ENCODE measurements at regions not wholly inside any gene's neighbourhood (a gene's known extent, or its start where the extent isn't known, plus 50 kb on each side); places are given as distances from the start of the nearest gene placed in this dataset.

GRCh38 chr7:26580711-26581110 lies 283.7 kb downstream of the SKAP2 start:
- H2AK5ac ChIP-seq (ENCODE audit: low read depth, low read length), result no peak overlapping the region
- ATAC-seq (ENCODE audit: low read depth) (no peak), DNase-seq (no peak)
- H4K8ac ChIP-seq (ENCODE audit: low read depth in 2 of 2, low read length in 2 of 2), result no peak overlapping the region
- no peak overlapping the region for H3K18ac ChIP-seq (ENCODE audit: low read depth, low read length)
- H4K91ac ChIP-seq (ENCODE audit: insufficient read depth, low read depth, low read length), result no peak overlapping the region
- H3K14ac ChIP-seq (replicated peaks; ENCODE audit: low read depth, low read length), result no peak overlapping the region
- H3K56ac ChIP-seq (ENCODE audit: extremely low read depth, insufficient read depth, low read length), result no peak overlapping the region
- H2AK9ac ChIP-seq (replicated peaks; ENCODE audit: low read depth, low read length, poor library complexity), result no peak overlapping the region
- TF ChIP-seq MAFK (IDR thresholded peaks at IDR 0.05; ENCODE audit: low read depth, low read length) (no peak), BHLHE40 (IDR thresholded peaks at IDR 0.05; ENCODE audit: low read depth, low read length) (no peak), SMC3 (IDR thresholded peaks at IDR 0.05; ENCODE audit: low read depth, low read length) (no peak), MXI1 (IDR thresholded peaks at IDR 0.05; ENCODE audit: borderline replicate concordance, low read depth, low read length) (no peak), CTCF (conservative IDR thresholded peaks at IDR 0.05; ENCODE audit: low read depth, low read length) (no peak), USF2 (IDR thresholded peaks at IDR 0.05; ENCODE audit: low read depth, low read length) (no peak), RAD21 (IDR thresholded peaks at IDR 0.05; ENCODE audit: low read length) (no peak), ELK1 (IDR thresholded peaks at IDR 0.05; ENCODE audit: borderline replicate concordance, low read depth, low read length) (no peak), RCOR1 (IDR thresholded peaks at IDR 0.05; ENCODE audit: insufficient replicate concordance, low read length) (no peak), CHD1 (IDR thresholded peaks at IDR 0.05; ENCODE audit: low read depth, low read length) (no peak), CEBPB (IDR thresholded peaks at IDR 0.05; ENCODE audit: low read depth, low read length) (no peak), FOS (IDR thresholded peaks at IDR 0.05; ENCODE audit: low read depth, low read length) (no peak), NFE2L2 (IDR thresholded peaks at IDR 0.05; ENCODE audit: low read depth, low read length) (no peak), POLR2A (IDR thresholded peaks at IDR 0.05; ENCODE audit: low read depth, low read length) (no peak), RFX5 (IDR thresholded peaks at IDR 0.05; ENCODE audit: low read depth, low read length) (no peak), MAZ (IDR thresholded peaks at IDR 0.05; ENCODE audit: borderline replicate concordance, low read depth, low read length) (no peak)
- no peaks in the 10 kb centered on the region for H4K20me1 ChIP-seq (ENCODE audit: insufficient read depth, low read length)
- BruUV-seq (replicated peaks), result no TSS peak
- H2BK15ac ChIP-seq (ENCODE audit: low read depth, low read length), result no peak overlapping the region
- H2BK20ac ChIP-seq (ENCODE audit: low read depth, low read length), result no peak overlapping the region
- no peak overlapping the region for H3K4me2 ChIP-seq (ENCODE audit: low read depth, low read length)
- WGBS, 2 experiments (ENCODE audit: extremely low coverage in 2 of 2, insufficient read length in 1 of 2), result no CpG with 5 or more reads among the region's 4 CpGs
- H2BK120ac ChIP-seq (ENCODE audit: low read depth, low read length), result no peak overlapping the region
- no peaks in the 10 kb centered on the region for H3K9me3 ChIP-seq (ENCODE audit: control insufficient read depth, insufficient read depth, low read length)
- no peak overlapping the region for H3K9ac ChIP-seq (ENCODE audit: low read depth, low read length)
- H3K9me1 ChIP-seq (ENCODE audit: insufficient read depth, low read length), result no peaks in the 10 kb centered on the region
- no peaks in the 10 kb centered on the region for H3K79me1 ChIP-seq (ENCODE audit: low read depth in 1 of 2, low read length in 2 of 2)
- POLR2A ChIA-PET (ENCODE audit: unreplicated experiment), result no interaction called here
- no peak overlapping the region for H4K5ac ChIP-seq (ENCODE audit: low read depth, low read length)
- CTCF ChIA-PET, result no interaction called here
- no peak overlapping the region for H2AFZ ChIP-seq (replicated peaks; ENCODE audit: low read length, poor library complexity)
- no peak overlapping the region for H2BK5ac ChIP-seq (ENCODE audit: low read depth, low read length, poor library complexity, severe bottlenecking)
- no peak overlapping the region for H3K4me3 ChIP-seq (ENCODE audit: insufficient read depth, low read depth, low read length)
- no peaks in the 10 kb centered on the region for H3K27me3 ChIP-seq (ENCODE audit: control insufficient read depth, insufficient read depth, low read length)
- intact Hi-C loops (cut with micrococcal nuclease) (no loop called here), in situ Hi-C loops (cut with MboI; ENCODE audit: low sequenced_read_pairs) (no loop called here), dilution Hi-C loops (cut with HindIII; ENCODE audit: low sequenced_read_pairs, unreplicated experiment) (no loop called here)
- H3K23ac ChIP-seq (ENCODE audit: low read depth, low read length), result no peak overlapping the region
- H3K27ac ChIP-seq (ENCODE audit: insufficient read depth, low read length), result no peak overlapping the region
- H3K4ac ChIP-seq (ENCODE audit: low read depth, low read length), result no peak overlapping the region
- no peaks in the 10 kb centered on the region for H3K4me1 ChIP-seq (ENCODE audit: control insufficient read depth, insufficient read depth, low read length)
- no peaks in the 10 kb centered on the region for H3K36me3 ChIP-seq (ENCODE audit: control insufficient read depth, insufficient read depth, low read length)
